Glomerular endothelial cell (primary cell): ENCODE measurements at regions not wholly inside any gene's neighbourhood (a gene's known extent, or its start where the extent isn't known, plus 50 kb on each side); places are given as distances from the start of the nearest gene placed in this dataset.

Experiments
- DNase-seq: peaks from one replicate; pipeline ENCODE4 v3.0.0-alpha.2; 2011; ENCODE audit warnings: low read depth, low spot score; ENCODE audit errors: extremely low read depth

- DNase-seq = no peak
Observed at GRCh38 chr1:115495111-115495510, 146.7 kb upstream of the VANGL1 start.

GRCh38 chr1:115493834-115494233 is 147.9 kb upstream of the VANGL1 start:
- DNase-seq = no peak

- no peak for DNase-seq
Observed at GRCh38 chr1:115492880-115493279, 148.9 kb upstream of the VANGL1 start.

- DNase-seq = no peak
Observed at GRCh38 chr1:115492019-115492595, 149.7 kb upstream of the VANGL1 start.

GRCh38 chr1:115491298-115492018 is 150.3 kb upstream of the VANGL1 start:
- no peak for DNase-seq

GRCh38 chr1:115479055-115479482 is 141.0 kb upstream of the NGF start:
- DNase-seq = no peak

- DNase-seq = no peak
Observed at GRCh38 chr1:115477071-115477470, 139.0 kb upstream of the NGF start.

- no peak for DNase-seq
Observed at GRCh38 chr1:115476616-115477015, 138.6 kb upstream of the NGF start.

GRCh38 chr1:115475901-115476300 is 137.9 kb upstream of the NGF start:
- DNase-seq = no peak

- no peak for DNase-seq
Observed at GRCh38 chr1:115475252-115475651, 137.2 kb upstream of the NGF start.

- no peak for DNase-seq
Observed at GRCh38 chr1:115473986-115474565, 136.0 kb upstream of the NGF start.

- no peak for DNase-seq
Observed at GRCh38 chr1:115469703-115470476, 131.8 kb upstream of the NGF start.

GRCh38 chr1:115467790-115468189 is 129.7 kb upstream of the NGF start:
- DNase-seq = no peak

GRCh38 chr1:115467196-115467595 is 129.1 kb upstream of the NGF start:
- DNase-seq = no peak

- no peak for DNase-seq
Observed at GRCh38 chr1:115466433-115466832, 128.4 kb upstream of the NGF start.

- DNase-seq = no peak
Observed at GRCh38 chr1:115465802-115466363, 127.8 kb upstream of the NGF start.

GRCh38 chr1:115463347-115463746 is 125.3 kb upstream of the NGF start:
- DNase-seq = no peak

GRCh38 chr1:115462566-115463076 is 124.6 kb upstream of the NGF start:
- no peak for DNase-seq

GRCh38 chr1:115461526-115461925 is 123.5 kb upstream of the NGF start:
- no peak for DNase-seq

GRCh38 chr1:115459161-115459560 is 121.1 kb upstream of the NGF start:
- no peak for DNase-seq
